Neural progenitor cell (in vitro differentiated cells): ENCODE measurements at regions not wholly inside any gene's neighbourhood (a gene's known extent, or its start where the extent isn't known, plus 50 kb on each side); places are given as distances from the start of the nearest gene placed in this dataset.

Experiments used
- CTCF ChIP-seq: fragments of 200-600 bp; sonication (generic); IDR thresholded peaks from 2 replicates; pipeline ENCODE4 v1.5.1; 2017; ENCODE audit warnings: antibody characterized with exemption, mild to moderate bottlenecking
- EZH2 ChIP-seq: fragments of 200-600 bp; sonication (generic); IDR thresholded peaks from 2 replicates; pipeline ENCODE4 v1.6.1; 2017; ENCODE audit warnings: antibody characterized with exemption, mild to moderate bottlenecking, moderate library complexity
- EZH2phosphoT487 ChIP-seq: fragments of 200-600 bp; sonication (generic); IDR thresholded peaks from 2 replicates; pipeline ENCODE4 v1.6.1; 2017; ENCODE audit warnings: antibody characterized with exemption

- TF ChIP-seq EZH2 (no peak), EZH2phosphoT487 (no peak), CTCF (no peak)
Observed at GRCh38 chr10:117762126-117762818, 219.7 kb downstream of the EMX2 start.
